Nephron (organoid): ENCODE measurements at regions not wholly inside any gene's neighbourhood (a gene's known extent, or its start where the extent isn't known, plus 50 kb on each side); places are given as distances from the start of the nearest gene placed in this dataset.

Experiments
- H3K27ac Mint-ChIP-seq, 3 experiments: 2 replicates each; pipeline ENCODE4 v1.8.0; 2020; ENCODE audit warnings: mixed read lengths in 3 of 3, mild to moderate bottlenecking in 2 of 3, moderate library complexity in 1 of 3
- H3K27me3 Mint-ChIP-seq: 2 replicates; pipeline ENCODE4 v1.8.0; 2021; ENCODE audit warnings: low read depth, mild to moderate bottlenecking, moderate library complexity, mixed read lengths
- H3K36me3 Mint-ChIP-seq: 2 replicates; pipeline ENCODE4 v1.8.0; 2020; ENCODE audit warnings: low read depth, mixed read lengths
- H3K4me1 Mint-ChIP-seq: 2 replicates; pipeline ENCODE4 v1.8.0; 2020; ENCODE audit warnings: mixed read lengths
- H3K4me3 Mint-ChIP-seq, 3 experiments: 2 replicates each; pipeline ENCODE4 v1.8.0; 2020; ENCODE audit warnings: mild to moderate bottlenecking in 3 of 3, mixed read lengths in 3 of 3, moderate library complexity in 2 of 3
- H3K9me3 Mint-ChIP-seq: 2 replicates; pipeline ENCODE4 v1.8.0; 2020; ENCODE audit warnings: mixed read lengths
- CTCF ChIP-seq, 3 experiments: fragments of 200-600 bp; sonication (generic); IDR thresholded peaks; one replicate each; pipeline ENCODE4 v1.5.0; 2021; ENCODE audit warnings: antibody characterized with exemption in 3 of 3; ENCODE audit not compliant: unreplicated experiment in 3 of 3

- no peaks in the 10 kb centered on the region for H3K36me3 Mint-ChIP-seq
- H3K9me3 Mint-ChIP-seq = no peaks in the 10 kb centered on the region
- no peak overlapping the region for H3K27ac Mint-ChIP-seq
- no peak overlapping the region for H3K4me3 Mint-ChIP-seq
- no peak for TF ChIP-seq CTCF (IDR thresholded peaks at IDR 0.05; ENCODE audit: unreplicated experiment in 3 of 3)
- H3K27me3 Mint-ChIP-seq = peaks cover 13% of the 10 kb centered on the region
- H3K4me1 Mint-ChIP-seq = peaks cover 19% of the 10 kb centered on the region
These were observed 494.8 kb upstream of the KLHL29 start for GRCh38 chr2:22890132-22890531.

- no peak overlapping the region for H3K4me3 Mint-ChIP-seq
- peaks cover 13% of the 10 kb centered on the region for H3K27me3 Mint-ChIP-seq
- no peaks in the 10 kb centered on the region for H3K36me3 Mint-ChIP-seq
- peak overlapping the region in 2 of 3 experiments; percentile 4 to 9 for H3K27ac Mint-ChIP-seq
- no peak for TF ChIP-seq CTCF (IDR thresholded peaks at IDR 0.05; ENCODE audit: unreplicated experiment in 3 of 3)
- H3K9me3 Mint-ChIP-seq = no peaks in the 10 kb centered on the region
- H3K4me1 Mint-ChIP-seq = peaks cover 21% of the 10 kb centered on the region
These were observed 491.0 kb upstream of the KLHL29 start for GRCh38 chr2:22893761-22894517.

GRCh38 chr2:22894761-22895160, 490.2 kb upstream of the KLHL29 start:
- peaks cover 8% of the 10 kb centered on the region for H3K27me3 Mint-ChIP-seq
- no peak overlapping the region for H3K27ac Mint-ChIP-seq
- no peaks in the 10 kb centered on the region for H3K9me3 Mint-ChIP-seq
- no peaks in the 10 kb centered on the region for H3K36me3 Mint-ChIP-seq
- peaks cover 21% of the 10 kb centered on the region for H3K4me1 Mint-ChIP-seq
- H3K4me3 Mint-ChIP-seq = no peak overlapping the region
- TF ChIP-seq CTCF (IDR thresholded peaks at IDR 0.05; ENCODE audit: unreplicated experiment in 3 of 3) = no peak

GRCh38 chr2:22897428-22897827, 487.6 kb upstream of the KLHL29 start:
- Mint-ChIP-seq H3K4me3 (no peak overlapping the region), H3K4me1 (peaks cover 25% of the 10 kb centered on the region), H3K36me3 (no peaks in the 10 kb centered on the region), H3K27me3 (peaks cover 4% of the 10 kb centered on the region), H3K9me3 (no peaks in the 10 kb centered on the region), H3K27ac (no peak overlapping the region)
- no peak for TF ChIP-seq CTCF (IDR thresholded peaks at IDR 0.05; ENCODE audit: unreplicated experiment in 3 of 3)

- Mint-ChIP-seq H3K9me3 (no peaks in the 10 kb centered on the region), H3K4me3 (no peak overlapping the region), H3K27ac (no peak overlapping the region), H3K27me3 (no peaks in the 10 kb centered on the region), H3K36me3 (no peaks in the 10 kb centered on the region), H3K4me1 (peaks cover 4% of the 10 kb centered on the region)
- TF ChIP-seq CTCF (IDR thresholded peaks at IDR 0.05; ENCODE audit: unreplicated experiment in 3 of 3) = no peak
These were observed 484.3 kb upstream of the KLHL29 start for GRCh38 chr2:22900674-22901073.
